ENCODE measurements at regions not wholly inside any gene's neighbourhood (a gene's known extent, or its start where the extent isn't known, plus 50 kb on each side); places are given as distances from the start of the nearest gene placed in this dataset.
"Not testable (repeated sequence)": the region's sequence is repeated elsewhere in the genome, so short reads cannot be mapped to it uniquely, and the experiment has no call there.

GRCh38 chr3:3351226-3351625 lies 171.7 kb upstream of the CRBN start:
- Mint-ChIP-seq H3K4me1 (no peaks in the 10 kb centered on the region), H3K36me3 (no peaks in the 10 kb centered on the region), H3K27me3 (no peaks in the 10 kb centered on the region), H3K4me3 (no peak overlapping the region), H3K9me3 (no peaks in the 10 kb centered on the region), H3K27ac (no peak overlapping the region)
- CTCF ChIA-PET = interaction anchor here (0.7 kb wide), 1 partner anchor 1970 kb away, joined by 3 read pairs; no protein-coding TSS in a partner anchor
- no peak for DNase-seq

- H3K4me3 Mint-ChIP-seq, H3K9me3 Mint-ChIP-seq, H3K36me3 Mint-ChIP-seq, H3K27ac Mint-ChIP-seq, H3K27me3 Mint-ChIP-seq, H3K4me1 Mint-ChIP-seq, DNase-seq, CTCF ChIA-PET: not testable (repeated sequence)
Measured at GRCh38 chr3:3347056-3347455, 167.6 kb upstream of the CRBN start.

- H3K4me3 Mint-ChIP-seq = no peak overlapping the region
- no peaks in the 10 kb centered on the region for H3K9me3 Mint-ChIP-seq
- H3K27me3 Mint-ChIP-seq = no peaks in the 10 kb centered on the region
- no peaks in the 10 kb centered on the region for H3K36me3 Mint-ChIP-seq
- no peaks in the 10 kb centered on the region for H3K4me1 Mint-ChIP-seq
- CTCF ChIA-PET = no interaction called here
- DNase-seq = no peak
- H3K27ac Mint-ChIP-seq = no peak overlapping the region
Measured at GRCh38 chr3:3346556-3346955, 167.1 kb upstream of the CRBN start.

GRCh38 chr3:3342141-3342540 lies 162.7 kb upstream of the CRBN start:
- Mint-ChIP-seq H3K4me3 (no peak overlapping the region), H3K27ac (no peak overlapping the region), H3K27me3 (no peaks in the 10 kb centered on the region), H3K36me3 (no peaks in the 10 kb centered on the region), H3K9me3 (no peaks in the 10 kb centered on the region), H3K4me1 (no peaks in the 10 kb centered on the region)
- CTCF ChIA-PET = no interaction called here
- no peak for DNase-seq

GRCh38 chr3:3340965-3341895 lies 161.7 kb upstream of the CRBN start:
- CTCF ChIA-PET = no interaction called here
- H3K36me3 Mint-ChIP-seq = no peaks in the 10 kb centered on the region
- H3K27ac Mint-ChIP-seq = no peak overlapping the region
- no peak for DNase-seq
- no peaks in the 10 kb centered on the region for H3K9me3 Mint-ChIP-seq
- H3K4me1 Mint-ChIP-seq = no peaks in the 10 kb centered on the region
- H3K4me3 Mint-ChIP-seq = no peak overlapping the region
- H3K27me3 Mint-ChIP-seq = no peaks in the 10 kb centered on the region

GRCh38 chr3:3340526-3340925 lies 161.0 kb upstream of the CRBN start:
- H3K4me1 Mint-ChIP-seq = no peaks in the 10 kb centered on the region
- no peak overlapping the region for H3K27ac Mint-ChIP-seq
- H3K27me3 Mint-ChIP-seq = no peaks in the 10 kb centered on the region
- no peaks in the 10 kb centered on the region for H3K36me3 Mint-ChIP-seq
- CTCF ChIA-PET = no interaction called here
- H3K9me3 Mint-ChIP-seq = no peaks in the 10 kb centered on the region
- DNase-seq = no peak
- H3K4me3 Mint-ChIP-seq = no peak overlapping the region

GRCh38 chr3:3335903-3336302 lies 156.4 kb upstream of the CRBN start:
- Mint-ChIP-seq H3K9me3 (no peaks in the 10 kb centered on the region), H3K27me3 (no peaks in the 10 kb centered on the region), H3K27ac (no peak overlapping the region), H3K4me3 (no peak overlapping the region), H3K4me1 (no peaks in the 10 kb centered on the region), H3K36me3 (no peaks in the 10 kb centered on the region)
- CTCF ChIA-PET = no interaction called here
- no peak for DNase-seq

GRCh38 chr3:3334491-3334890 lies 155.0 kb upstream of the CRBN start:
- Mint-ChIP-seq H3K36me3 (no peaks in the 10 kb centered on the region), H3K27me3 (no peaks in the 10 kb centered on the region), H3K27ac (no peak overlapping the region), H3K4me1 (no peaks in the 10 kb centered on the region), H3K9me3 (no peaks in the 10 kb centered on the region), H3K4me3 (no peak overlapping the region)
- DNase-seq = no peak
- CTCF ChIA-PET = no interaction called here

GRCh38 chr3:3333571-3333970 lies 154.1 kb upstream of the CRBN start:
- Mint-ChIP-seq H3K36me3 (no peaks in the 10 kb centered on the region), H3K9me3 (no peaks in the 10 kb centered on the region), H3K27me3 (no peaks in the 10 kb centered on the region), H3K4me3 (no peak overlapping the region), H3K27ac (no peak overlapping the region), H3K4me1 (no peaks in the 10 kb centered on the region)
- CTCF ChIA-PET = no interaction called here
- DNase-seq = no peak

- H3K27me3 Mint-ChIP-seq = no peaks in the 10 kb centered on the region
- CTCF ChIA-PET = no interaction called here
- DNase-seq = no peak
- peaks cover 6% of the 10 kb centered on the region for H3K9me3 Mint-ChIP-seq
- H3K4me1 Mint-ChIP-seq = no peaks in the 10 kb centered on the region
- no peaks in the 10 kb centered on the region for H3K36me3 Mint-ChIP-seq
- no peak overlapping the region for H3K27ac Mint-ChIP-seq
- no peak overlapping the region for H3K4me3 Mint-ChIP-seq
Measured at GRCh38 chr3:3316521-3316920, 137.0 kb upstream of the CRBN start.

- DNase-seq = no peak
- H3K36me3 Mint-ChIP-seq = no peaks in the 10 kb centered on the region
- H3K4me3 Mint-ChIP-seq = no peak overlapping the region
- CTCF ChIA-PET = no interaction called here
- H3K9me3 Mint-ChIP-seq = peaks cover 6% of the 10 kb centered on the region
- H3K27ac Mint-ChIP-seq = no peak overlapping the region
- H3K4me1 Mint-ChIP-seq = no peaks in the 10 kb centered on the region
- H3K27me3 Mint-ChIP-seq = no peaks in the 10 kb centered on the region
Measured at GRCh38 chr3:3315846-3316245, 136.4 kb upstream of the CRBN start.

GRCh38 chr3:3309887-3310286 lies 130.4 kb upstream of the CRBN start:
- CTCF ChIA-PET = no interaction called here
- H3K4me3 Mint-ChIP-seq = no peak overlapping the region
- H3K36me3 Mint-ChIP-seq = no peaks in the 10 kb centered on the region

GRCh38 chr3:3308809-3309208 lies 129.3 kb upstream of the CRBN start:
- Mint-ChIP-seq H3K4me3 (no peak overlapping the region), H3K9me3 (no peaks in the 10 kb centered on the region), H3K27ac (no peak overlapping the region), H3K36me3 (no peaks in the 10 kb centered on the region), H3K27me3 (no peaks in the 10 kb centered on the region), H3K4me1 (no peaks in the 10 kb centered on the region)
- CTCF ChIA-PET = no interaction called here
- no peak for DNase-seq

More at GRCh38 chr3:3309887-3310286, 130.4 kb upstream of the CRBN start:
- Mint-ChIP-seq H3K27me3 (no peaks in the 10 kb centered on the region), H3K9me3 (no peaks in the 10 kb centered on the region), H3K27ac (no peak overlapping the region), H3K4me1 (no peaks in the 10 kb centered on the region)
- no peak for DNase-seq

- CTCF ChIA-PET = no interaction called here
- Mint-ChIP-seq H3K9me3 (no peaks in the 10 kb centered on the region), H3K4me3 (no peak overlapping the region), H3K27ac (no peak overlapping the region), H3K4me1 (no peaks in the 10 kb centered on the region), H3K36me3 (no peaks in the 10 kb centered on the region), H3K27me3 (no peaks in the 10 kb centered on the region)
- no peak for DNase-seq
Measured at GRCh38 chr3:3307491-3307890, 128.0 kb upstream of the CRBN start.

GRCh38 chr3:3305841-3306240 lies 126.3 kb upstream of the CRBN start:
- Mint-ChIP-seq H3K27ac (no peak overlapping the region), H3K9me3 (no peaks in the 10 kb centered on the region)

More at GRCh38 chr3:3305841-3306240, 126.3 kb upstream of the CRBN start:
- H3K36me3 Mint-ChIP-seq = no peaks in the 10 kb centered on the region
- CTCF ChIA-PET = no interaction called here
- no peaks in the 10 kb centered on the region for H3K4me1 Mint-ChIP-seq
- DNase-seq = no peak
- H3K4me3 Mint-ChIP-seq = no peak overlapping the region
- H3K27me3 Mint-ChIP-seq = no peaks in the 10 kb centered on the region

All from activated naive CD4-positive, alpha-beta T cell treated with anti-CD3 and anti-CD28 coated beads, Interleukin-2, amount 10 ng/mL, durations not matched to agents 7 days and 5 days (primary cell).